Astrocyte (in vitro differentiated cells and primary cell): ENCODE measurements at regions not wholly inside any gene's neighbourhood (a gene's known extent, or its start where the extent isn't known, plus 50 kb on each side); places are given as distances from the start of the nearest gene placed in this dataset.

Source experiments
- DNase-seq: peaks from one replicate; pipeline ENCODE4 v3.0.0-alpha.2; 2010; ENCODE audit warnings: low read depth
- FAIRE-seq: peaks from 2 replicates; lab custom pipeline; 2011; peaks lifted over from hg19 to GRCh38; lab: Jason Lieb, UNC
- H2AFZ ChIP-seq: 2 replicates; pipeline ENCODE4 v1.6.0; 2012; ENCODE audit warnings: low read depth, low read length, inconsistent platforms
- H3K27ac ChIP-seq: 2 replicates; pipeline ENCODE4 v1.5.1; 2011; ENCODE audit warnings: low read depth, low read length, inconsistent platforms
- H3K27me3 ChIP-seq: 2 replicates; pipeline ENCODE4 v1.6.0; 2011; ENCODE audit warnings: low read length, inconsistent platforms; ENCODE audit not compliant: insufficient read depth
- H3K36me3 ChIP-seq: 2 replicates; pipeline ENCODE4 v1.5.1; 2011; ENCODE audit warnings: low read length, inconsistent platforms; ENCODE audit not compliant: insufficient read depth
- H3K4me1 ChIP-seq: 2 replicates; pipeline ENCODE4 v1.5.1; 2011; ENCODE audit warnings: low read length, inconsistent platforms; ENCODE audit not compliant: insufficient read depth
- H3K4me2 ChIP-seq: 2 replicates; pipeline ENCODE4 v1.6.0; 2012; ENCODE audit warnings: low read length, inconsistent platforms
- H3K4me3 ChIP-seq: 2 replicates; pipeline ENCODE4 v1.5.1; 2011; ENCODE audit warnings: low read depth, mild to moderate bottlenecking, low read length, inconsistent platforms; ENCODE audit not compliant: insufficient read depth
- H3K79me2 ChIP-seq: 2 replicates; pipeline ENCODE4 v1.6.0; 2012; ENCODE audit warnings: mild to moderate bottlenecking, low read length, inconsistent platforms; ENCODE audit not compliant: insufficient read depth
- H3K9ac ChIP-seq: 2 replicates; pipeline ENCODE4 v1.6.0; 2012; ENCODE audit warnings: mild to moderate bottlenecking, low read length, inconsistent platforms
- H3K9me3 ChIP-seq: 2 replicates; pipeline ENCODE4 v1.5.1; 2012; ENCODE audit warnings: low read depth, mild to moderate bottlenecking, low read length, inconsistent platforms; ENCODE audit not compliant: insufficient read depth
- H4K20me1 ChIP-seq: 2 replicates; pipeline ENCODE4 v1.6.0; 2012; ENCODE audit warnings: low read length, inconsistent platforms; ENCODE audit not compliant: insufficient read depth
- H3K27ac Mint-ChIP-seq: one replicate; pipeline ENCODE4 v1.8.0; 2021; ENCODE audit warnings: mild to moderate bottlenecking, mixed read lengths; ENCODE audit not compliant: unreplicated experiment
- H3K27me3 Mint-ChIP-seq: one replicate; pipeline ENCODE4 v1.8.0; 2021; ENCODE audit warnings: low read depth, mixed read lengths; ENCODE audit not compliant: unreplicated experiment
- H3K36me3 Mint-ChIP-seq: one replicate; pipeline ENCODE4 v1.8.0; 2021; ENCODE audit warnings: low read depth, mixed read lengths; ENCODE audit not compliant: unreplicated experiment
- H3K4me1 Mint-ChIP-seq: one replicate; pipeline ENCODE4 v1.8.0; 2021; ENCODE audit warnings: low read depth, mixed read lengths; ENCODE audit not compliant: unreplicated experiment
- H3K4me3 Mint-ChIP-seq: one replicate; pipeline ENCODE4 v1.8.0; 2021; ENCODE audit warnings: mild to moderate bottlenecking, moderate library complexity, mixed read lengths; ENCODE audit not compliant: unreplicated experiment
- H3K9me3 Mint-ChIP-seq: one replicate; pipeline ENCODE4 v1.8.0; 2021; ENCODE audit warnings: mild to moderate bottlenecking, mixed read lengths; ENCODE audit not compliant: unreplicated experiment
- CTCF ChIP-seq: IDR thresholded peaks from 2 replicates; pipeline ENCODE4 v1.5.1; 2011; ENCODE audit warnings: low read depth, mild to moderate bottlenecking, inconsistent platforms, low read length, moderate library complexity; ENCODE audit not compliant: insufficient read depth
- EZH2 ChIP-seq: IDR thresholded peaks from 2 replicates; pipeline ENCODE4 v1.6.1; 2012; ENCODE audit warnings: mild to moderate bottlenecking, low read length, inconsistent platforms; ENCODE audit not compliant: insufficient read depth

- DNase-seq (no peak), FAIRE-seq (no peak)
- Mint-ChIP-seq H3K27me3 (no peaks in the 10 kb centered on the region), H3K4me3 (no peak overlapping the region), H3K36me3 (peaks cover 30% of the 10 kb centered on the region), H3K4me1 (peaks cover 21% of the 10 kb centered on the region), H3K27ac (no peak overlapping the region), H3K9me3 (peaks cover 2% of the 10 kb centered on the region)
- Histone ChIP-seq H3K4me2 (no peak overlapping the region), H3K9ac (no peak overlapping the region), H3K27me3 (no peaks in the 10 kb centered on the region), H3K27ac (no peak overlapping the region), H3K9me3 (peaks cover 6% of the 10 kb centered on the region), H4K20me1 (no peaks in the 10 kb centered on the region), H3K4me1 (peaks cover 3% of the 10 kb centered on the region), H3K79me2 (no peaks in the 10 kb centered on the region), H3K4me3 (no peak overlapping the region), H3K36me3 (no peaks in the 10 kb centered on the region), H2AFZ (no peak overlapping the region)
- no peak for TF ChIP-seq EZH2
- TF ChIP-seq CTCF = no peak
These were observed 237.3 kb upstream of the KLF14 start for GRCh38 chr7:130971297-130971696.

- Histone ChIP-seq H2AFZ (no peak overlapping the region), H3K36me3 (no peaks in the 10 kb centered on the region), H3K4me3 (no peak overlapping the region), H3K4me1 (no peaks in the 10 kb centered on the region), H3K9ac (no peak overlapping the region), H3K27ac (no peak overlapping the region), H3K9me3 (peaks cover 6% of the 10 kb centered on the region), H3K79me2 (no peaks in the 10 kb centered on the region), H4K20me1 (no peaks in the 10 kb centered on the region), H3K27me3 (no peaks in the 10 kb centered on the region), H3K4me2 (no peak overlapping the region)
- H3K27ac Mint-ChIP-seq = no peak overlapping the region
- FAIRE-seq (no peak), DNase-seq (no peak)
- H3K36me3 Mint-ChIP-seq = peaks cover 31% of the 10 kb centered on the region
- no peak for TF ChIP-seq CTCF
- TF ChIP-seq EZH2 = no peak
- H3K4me1 Mint-ChIP-seq = peaks cover 13% of the 10 kb centered on the region
- no peak overlapping the region for H3K4me3 Mint-ChIP-seq
- H3K9me3 Mint-ChIP-seq = peaks cover 2% of the 10 kb centered on the region
- no peaks in the 10 kb centered on the region for H3K27me3 Mint-ChIP-seq
These were observed 238.2 kb upstream of the KLF14 start for GRCh38 chr7:130972201-130972600.

DNA sequence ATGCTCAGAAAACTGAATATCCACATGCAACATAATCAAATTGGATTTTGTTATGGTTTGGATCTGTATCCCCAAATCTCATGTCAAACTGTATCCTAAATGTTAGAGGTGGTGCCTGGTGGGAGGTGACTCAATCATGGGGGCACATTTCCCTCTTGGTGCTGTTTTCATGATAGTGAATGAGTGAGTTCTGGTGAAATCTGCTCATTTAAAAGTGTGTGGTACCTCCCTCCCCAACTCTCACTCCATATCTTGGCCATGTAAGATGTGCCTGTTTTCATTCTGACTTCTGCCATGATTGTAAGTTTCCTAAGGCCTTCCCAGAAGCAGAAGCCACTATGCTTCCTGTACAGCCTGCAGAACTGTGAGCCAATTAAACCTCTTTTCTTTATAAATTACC, 239.6 kb upstream of the KLF14 start:
- TF ChIP-seq CTCF (no peak), EZH2 (no peak)
- Mint-ChIP-seq H3K4me1 (peaks cover 13% of the 10 kb centered on the region), H3K27ac (no peak overlapping the region), H3K36me3 (peaks cover 33% of the 10 kb centered on the region), H3K4me3 (no peak overlapping the region), H3K27me3 (no peaks in the 10 kb centered on the region), H3K9me3 (peaks cover 2% of the 10 kb centered on the region)
- H3K27ac ChIP-seq = no peak overlapping the region
- no peak overlapping the region for H2AFZ ChIP-seq
- H3K27me3 ChIP-seq = no peaks in the 10 kb centered on the region
- H3K4me2 ChIP-seq = no peak overlapping the region
- no peaks in the 10 kb centered on the region for H4K20me1 ChIP-seq
- H3K79me2 ChIP-seq = no peaks in the 10 kb centered on the region
- no peaks in the 10 kb centered on the region for H3K4me1 ChIP-seq
- H3K9me3 ChIP-seq = peaks cover 6% of the 10 kb centered on the region
- no peak for DNase-seq
- H3K9ac ChIP-seq = no peak overlapping the region
- no peak overlapping the region for H3K4me3 ChIP-seq
- no peak for FAIRE-seq
- no peaks in the 10 kb centered on the region for H3K36me3 ChIP-seq
